H9 (cell line): ENCODE measurements at regions not wholly inside any gene's neighbourhood (a gene's known extent, or its start where the extent isn't known, plus 50 kb on each side); places are given as distances from the start of the nearest gene placed in this dataset.

Experiments
- DNase-seq: peaks from one replicate; pipeline ENCODE4 v3.0.0-alpha.2; 2017
- H2AFZ ChIP-seq: one replicate; pipeline ENCODE4 v1.6.1; 2013; ENCODE audit warnings: mild to moderate bottlenecking, low read length, control low read depth, moderate library complexity
- H2AK5ac ChIP-seq: 2 replicates; pipeline ENCODE4 v1.6.1; 2013; ENCODE audit warnings: low read length, control low read depth, mixed read lengths; ENCODE audit not compliant: insufficient read length
- H2BK120ac ChIP-seq: one replicate; pipeline ENCODE4 v1.6.1; 2013; ENCODE audit warnings: low read depth, mild to moderate bottlenecking, low read length, control low read depth, inconsistent platforms; ENCODE audit not compliant: poor library complexity, severe bottlenecking
- H2BK12ac ChIP-seq: 2 replicates; pipeline ENCODE4 v1.6.1; 2013; ENCODE audit warnings: low read length, control low read depth, mixed read lengths, low read depth; ENCODE audit not compliant: insufficient read length
- H2BK15ac ChIP-seq: 2 replicates; pipeline ENCODE4 v1.6.1; 2013; ENCODE audit warnings: low read depth, low read length, control low read depth
- H2BK20ac ChIP-seq: one replicate; pipeline ENCODE4 v1.6.1; 2013; ENCODE audit warnings: low read depth, mild to moderate bottlenecking, low read length, control low read depth, inconsistent platforms; ENCODE audit not compliant: poor library complexity, severe bottlenecking
- H2BK5ac ChIP-seq: 2 replicates; pipeline ENCODE4 v1.6.1; 2013; ENCODE audit warnings: low read length, control low read depth, mixed read lengths; ENCODE audit not compliant: insufficient read length
- H3K14ac ChIP-seq: 2 replicates; pipeline ENCODE4 v1.6.1; 2013; ENCODE audit warnings: low read length, control low read depth; ENCODE audit not compliant: insufficient read depth
- H3K18ac ChIP-seq: 2 replicates; pipeline ENCODE4 v1.6.1; 2013; ENCODE audit warnings: low read depth, mild to moderate bottlenecking, mixed read lengths, low read length, control low read depth; ENCODE audit not compliant: insufficient read length
- H3K23ac ChIP-seq: 2 replicates; pipeline ENCODE4 v1.6.1; 2013; ENCODE audit warnings: low read length, control low read depth, mixed read lengths, low read depth; ENCODE audit not compliant: insufficient read length
- H3K23me2 ChIP-seq: 2 replicates; pipeline ENCODE4 v1.6.1; 2013; ENCODE audit warnings: low read depth, mild to moderate bottlenecking, mixed read lengths, low read length, control low read depth; ENCODE audit not compliant: insufficient read length, poor library complexity, severe bottlenecking
- H3K27ac ChIP-seq: 2 replicates; pipeline ENCODE4 v1.5.1; 2013; ENCODE audit warnings: low read length, control low read depth, mixed read lengths, low read depth; ENCODE audit not compliant: insufficient read length
- H3K27me3 ChIP-seq: 2 replicates; pipeline ENCODE4 v1.6.1; 2013; ENCODE audit warnings: low read length, control low read depth, inconsistent platforms; ENCODE audit not compliant: insufficient read depth
- H3K4ac ChIP-seq: 2 replicates; pipeline ENCODE4 v1.6.1; 2013; ENCODE audit warnings: low read depth, mild to moderate bottlenecking, control low read depth, inconsistent platforms, low read length, moderate library complexity
- H3K4me1 ChIP-seq: 2 replicates; pipeline ENCODE4 v1.6.1; 2013; ENCODE audit warnings: low read length, control low read depth, inconsistent platforms; ENCODE audit not compliant: insufficient read depth
- H3K4me2 ChIP-seq: 2 replicates; pipeline ENCODE4 v1.6.1; 2013; ENCODE audit warnings: low read length, control low read depth, mixed read lengths; ENCODE audit not compliant: insufficient read length, insufficient read depth
- H3K56ac ChIP-seq: 2 replicates; pipeline ENCODE4 v1.6.1; 2013; ENCODE audit warnings: low read depth, mild to moderate bottlenecking, mixed read lengths, low read length, control low read depth; ENCODE audit not compliant: insufficient read length
- H3K79me1 ChIP-seq: 2 replicates; pipeline ENCODE4 v1.6.1; 2013; ENCODE audit warnings: low read depth, mild to moderate bottlenecking, moderate library complexity, low read length, control low read depth, inconsistent platforms; ENCODE audit not compliant: insufficient read depth, poor library complexity, severe bottlenecking
- H3K79me2 ChIP-seq: 2 replicates; pipeline ENCODE4 v1.6.1; 2013; ENCODE audit warnings: low read length, control low read depth, inconsistent platforms; ENCODE audit not compliant: insufficient read depth
- H3K9ac ChIP-seq: 2 replicates; pipeline ENCODE4 v1.6.1; 2013; ENCODE audit warnings: low read length, control low read depth, mixed read lengths; ENCODE audit not compliant: insufficient read length; ENCODE audit errors: extremely low read depth
- H3K9me3 ChIP-seq: one replicate; pipeline ENCODE4 v1.6.1; 2013; ENCODE audit warnings: low read depth, low read length, inconsistent platforms; ENCODE audit not compliant: control insufficient read depth
- H3T11ph ChIP-seq: one replicate; pipeline ENCODE4 v1.6.1; 2013; ENCODE audit warnings: mild to moderate bottlenecking, low read length, control low read depth, inconsistent platforms
- H4K20me1 ChIP-seq: one replicate; pipeline ENCODE4 v1.6.1; 2013; ENCODE audit not compliant: control insufficient read depth, insufficient read length, insufficient read depth
- H4K5ac ChIP-seq: 2 replicates; pipeline ENCODE4 v1.6.1; 2013; ENCODE audit warnings: low read depth, mild to moderate bottlenecking, mixed read lengths, low read length, control low read depth; ENCODE audit not compliant: insufficient read length
- H4K8ac ChIP-seq: replicated peaks from 2 replicates; pipeline ENCODE4 v1.6.1; 2013; ENCODE audit warnings: low read length, control low read depth, mixed read lengths, low read depth; ENCODE audit not compliant: insufficient read length
- H4K91ac ChIP-seq: 2 replicates; pipeline ENCODE4 v1.6.1; 2013; ENCODE audit warnings: low read depth, mild to moderate bottlenecking, moderate library complexity, mixed read lengths, low read length, control low read depth; ENCODE audit not compliant: insufficient read length
- H3K27ac Mint-ChIP-seq, 3 experiments: 2 replicates in 2 of 3; 3 replicates in 1 of 3; pipeline ENCODE4 v1.8.0; 2020 to 2021; ENCODE audit warnings: mixed read lengths in 3 of 3, mild to moderate bottlenecking in 1 of 3, moderate library complexity in 1 of 3
- H3K27me3 Mint-ChIP-seq: 2 replicates; pipeline ENCODE4 v1.8.0; 2021; ENCODE audit warnings: low read depth, mild to moderate bottlenecking, moderate library complexity, mixed read lengths
- H3K36me3 Mint-ChIP-seq, 3 experiments: 2 replicates in 2 of 3; 3 replicates in 1 of 3; pipeline ENCODE4 v1.8.0; 2020 to 2021; ENCODE audit warnings: low read depth in 3 of 3, mixed read lengths in 3 of 3; ENCODE audit not compliant: insufficient read depth in 1 of 3
- H3K4me1 Mint-ChIP-seq, 2 experiments: 2 replicates each; pipeline ENCODE4 v1.8.0; 2020; ENCODE audit warnings: mixed read lengths in 2 of 2
- H3K4me3 Mint-ChIP-seq, 2 experiments: 2 replicates in 1 of 2; 3 replicates in 1 of 2; pipeline ENCODE4 v1.8.0; 2020 to 2021; ENCODE audit warnings: mild to moderate bottlenecking in 2 of 2, mixed read lengths in 2 of 2, moderate library complexity in 1 of 2
- H3K9me3 Mint-ChIP-seq, 2 experiments: 2 replicates in 1 of 2; 3 replicates in 1 of 2; pipeline ENCODE4 v1.8.0; 2020; ENCODE audit warnings: mild to moderate bottlenecking in 2 of 2, mixed read lengths in 2 of 2, moderate library complexity in 1 of 2
- CTCF ChIP-seq: fragments of 200-600 bp; sonication (generic); conservative IDR thresholded peaks from 3 replicates; pipeline ENCODE4 v1.8.0; 2021; ENCODE audit warnings: antibody characterized with exemption, mild to moderate bottlenecking
- WGBS: extraction: QIAGEN DNeasy Blood & Tissue Kit; methylation state at CpG from one replicate; pipeline ENCODE4 v1.1.7; 2013; ENCODE audit warnings: missing lambda C conversion rate, low lambda C conversion rate, mixed read lengths; ENCODE audit not compliant: insufficient read length; ENCODE audit errors: extremely low coverage; 5-methylcytosine and 5-hydroxymethylcytosine counted together

- no CpG with 5 or more reads among the region's 2 CpGs for WGBS
- no peak overlapping the region for H3K27ac Mint-ChIP-seq
- H3K4ac ChIP-seq, result no peak overlapping the region
- no peak overlapping the region for H3K4me2 ChIP-seq
- no peaks in the 10 kb centered on the region for H3K9me3 Mint-ChIP-seq
- no peak overlapping the region for H2AK5ac ChIP-seq
- no peak overlapping the region for H4K5ac ChIP-seq
- no peak overlapping the region for H2BK20ac ChIP-seq
- H2AFZ ChIP-seq, result no peak overlapping the region
- no peak overlapping the region for H3K9ac ChIP-seq
- TF ChIP-seq CTCF, result no peak
- H2BK5ac ChIP-seq, result no peak overlapping the region
- no peak overlapping the region for H3K27ac ChIP-seq
- no peak for DNase-seq
- H3K4me1 ChIP-seq, result no peaks in the 10 kb centered on the region
- H3K18ac ChIP-seq, result no peak overlapping the region
- H3K36me3 Mint-ChIP-seq, result no peaks in the 10 kb centered on the region
- no peaks in the 10 kb centered on the region for H3K79me1 ChIP-seq
- no peak overlapping the region for H3K4me3 Mint-ChIP-seq
- no peak overlapping the region for H3K14ac ChIP-seq
- H2BK120ac ChIP-seq, result no peak overlapping the region
- no peak overlapping the region for H4K8ac ChIP-seq
- no peak overlapping the region for H3T11ph ChIP-seq
- H4K20me1 ChIP-seq, result no peaks in the 10 kb centered on the region
- no peak overlapping the region for H3K23ac ChIP-seq
- no peaks in the 10 kb centered on the region for H3K79me2 ChIP-seq
- H2BK15ac ChIP-seq, result no peak overlapping the region
- no peak overlapping the region for H4K91ac ChIP-seq
- H3K4me1 Mint-ChIP-seq, result peaks cover 0 to 3% of the 10 kb centered on the region in 2 experiments; a peak in 1 of 4 replicates
- H3K9me3 ChIP-seq, result no peaks in the 10 kb centered on the region
- H3K27me3 Mint-ChIP-seq, result no peaks in the 10 kb centered on the region
- H3K56ac ChIP-seq, result no peak overlapping the region
- no peaks in the 10 kb centered on the region for H3K23me2 ChIP-seq
- H2BK12ac ChIP-seq, result no peak overlapping the region
- no peaks in the 10 kb centered on the region for H3K27me3 ChIP-seq
Observed at GRCh38 chr3:165555785-165556184, 281.4 kb downstream of the BCHE start.
